ENCODE measurements at regions not wholly inside any gene's neighbourhood (a gene's known extent, or its start where the extent isn't known, plus 50 kb on each side); places are given as distances from the start of the nearest gene placed in this dataset.

DNA sequence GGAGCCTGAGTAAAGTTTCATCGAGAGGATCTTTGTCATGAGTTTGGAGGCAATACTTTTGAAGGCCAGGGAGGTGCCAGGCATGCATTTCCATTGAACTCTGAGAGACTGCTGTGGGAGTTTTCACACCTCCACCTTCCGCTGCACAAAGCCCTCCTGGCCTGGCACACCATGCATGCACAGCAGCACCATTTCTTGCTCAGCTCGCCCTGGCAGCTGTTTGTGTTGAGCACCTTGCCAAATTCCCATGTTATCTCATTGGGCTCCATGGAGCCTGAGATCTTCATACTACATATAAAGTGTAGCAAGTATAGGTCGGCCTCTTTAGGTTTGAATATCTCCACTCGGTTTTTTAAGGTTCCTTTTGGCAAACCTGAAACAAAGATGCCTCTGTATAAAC lies 125.7 kb upstream of the CLINT1 start (continued):
- no peak for TF ChIP-seq SRF (IDR thresholded peaks at IDR 0.05; ENCODE audit: low read depth in 2 of 2, low read length in 2 of 2)
- TF ChIP-seq POLR2AphosphoS2 (IDR thresholded peaks at IDR 0.05; ENCODE audit: low read depth, low read length) = no peak
- no peak for TF ChIP-seq BCL11A (IDR thresholded peaks at IDR 0.05; ENCODE audit: low read depth, low read length)
- no peak for TF ChIP-seq CBX3 (IDR thresholded peaks at IDR 0.05; ENCODE audit: borderline replicate concordance, low read depth)
- no peak for TF ChIP-seq EED (IDR thresholded peaks at IDR 0.05; ENCODE audit: low read depth)
- no peak for TF ChIP-seq POLR2A (IDR thresholded peaks at IDR 0.05; ENCODE audit: low read depth, low read length)
- TF ChIP-seq PAX5 (IDR thresholded peaks at IDR 0.05; ENCODE audit: borderline replicate concordance, low read depth, low read length) = no peak

DNA sequence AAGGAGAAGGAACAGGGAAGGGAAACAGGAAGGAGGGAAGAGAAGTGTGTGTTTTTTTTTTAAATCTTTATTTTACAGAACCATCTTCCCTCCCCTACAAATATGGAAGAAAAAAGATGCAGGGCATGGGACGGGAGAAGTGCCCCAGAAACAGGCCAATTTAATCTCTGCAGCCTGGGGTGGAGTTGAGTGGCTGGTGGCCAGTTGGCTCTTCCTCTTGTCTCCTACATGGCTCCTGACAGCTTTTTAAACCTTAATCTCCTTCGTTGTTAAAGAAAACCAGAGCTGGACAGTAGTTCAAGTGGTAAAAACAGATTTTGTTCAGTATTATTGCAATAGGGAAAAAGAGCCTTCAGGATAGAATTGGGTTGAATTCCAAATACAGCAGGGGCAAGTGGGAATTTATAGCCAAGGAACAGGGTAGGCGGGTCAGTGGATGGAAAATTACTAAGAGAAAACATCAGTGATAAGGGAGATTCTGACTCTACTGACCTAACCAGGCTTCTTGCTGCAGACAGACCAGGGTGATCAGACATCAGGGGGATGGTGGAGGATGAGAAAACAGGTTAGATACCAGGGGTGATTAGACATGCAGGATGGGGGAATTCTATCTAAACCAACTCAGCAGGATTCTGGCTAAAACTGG lies 125.1 kb upstream of the CLINT1 start:
- RAD21 ChIA-PET (ENCODE audit: unreplicated experiment) = no interaction called here
- Histone ChIP-seq H3K36me3 (ENCODE audit: control insufficient read depth in 2 of 2, insufficient read depth in 2 of 2, low read length in 1 of 2) (no peaks in the 10 kb centered on the region), H3K9me3 (replicated peaks; ENCODE audit: control insufficient read depth, insufficient read depth, low read length) (no peaks in the 10 kb centered on the region), H3K27me3 (replicated peaks in 1 of 2; ENCODE audit: control insufficient read depth in 2 of 2, insufficient read depth in 2 of 2, low read length in 1 of 2) (no peaks in the 10 kb centered on the region), H4K20me1 (ENCODE audit: control insufficient read depth, insufficient read depth) (no peaks in the 10 kb centered on the region), H3K9ac (ENCODE audit: control insufficient read depth, insufficient read depth, low read length) (no peak overlapping the region), H3K4me1 (ENCODE audit: control insufficient read depth, insufficient read depth, low read length) (no peaks in the 10 kb centered on the region), H2AFZ (ENCODE audit: control insufficient read depth, low read depth, low read length) (no peak overlapping the region), H3K4me2 (ENCODE audit: control insufficient read depth, insufficient read depth) (no peak overlapping the region), H3K79me2 (ENCODE audit: control insufficient read depth, insufficient read depth, low read length) (no peaks in the 10 kb centered on the region), H3K27ac (ENCODE audit: control insufficient read depth, insufficient read depth) (no peak overlapping the region), H3K4me3 (no peak overlapping the region)
- DNase-seq (ENCODE audit: low read depth, low spot score) (no peak), ATAC-seq (no peak), FAIRE-seq (no peak)
- BruUV-seq (replicated peaks) = no TSS peak
- CTCF ChIA-PET = no interaction called here
- SMC1A ChIA-PET (ENCODE audit: uncharacterized antibody, unreplicated experiment) = no interaction called here
- in situ Hi-C loops (cut with MboI) = no loop called here
- intact Hi-C loops (cut with micrococcal nuclease; ENCODE audit: unreplicated experiment) = no loop called here
- 17% methylated on average over 3 of the region's 3 CpGs for WGBS (ENCODE audit: insufficient coverage, insufficient replicate concordance, low lambda C conversion rate, missing lambda C conversion rate)
- POLR2A ChIA-PET = no interaction called here
- TF ChIP-seq STAT1 (conservative IDR thresholded peaks at IDR 0.05) (no peak), SMARCA5 (IDR thresholded peaks at IDR 0.05) (no peak), FOXK2 (IDR thresholded peaks at IDR 0.05) (no peak), CBX3 (IDR thresholded peaks at IDR 0.05; ENCODE audit: borderline replicate concordance, low read depth) (no peak), CBX5 (IDR thresholded peaks at IDR 0.05; ENCODE audit: low read depth) (no peak)
- TF ChIP-seq, protein P1, sequence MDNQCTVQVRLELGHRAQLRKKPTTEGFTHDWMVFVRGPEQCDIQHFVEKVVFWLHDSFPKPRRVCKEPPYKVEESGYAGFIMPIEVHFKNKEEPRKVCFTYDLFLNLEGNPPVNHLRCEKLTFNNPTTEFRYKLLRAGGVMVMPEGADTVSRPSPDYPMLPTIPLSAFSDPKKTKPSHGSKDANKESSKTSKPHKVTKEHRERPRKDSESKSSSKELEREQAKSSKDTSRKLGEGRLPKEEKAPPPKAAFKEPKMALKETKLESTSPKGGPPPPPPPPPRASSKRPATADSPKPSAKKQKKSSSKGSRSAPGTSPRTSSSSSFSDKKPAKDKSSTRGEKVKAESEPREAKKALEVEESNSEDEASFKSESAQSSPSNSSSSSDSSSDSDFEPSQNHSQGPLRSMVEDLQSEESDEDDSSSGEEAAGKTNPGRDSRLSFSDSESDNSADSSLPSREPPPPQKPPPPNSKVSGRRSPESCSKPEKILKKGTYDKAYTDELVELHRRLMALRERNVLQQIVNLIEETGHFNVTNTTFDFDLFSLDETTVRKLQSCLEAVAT (IDR thresholded peaks at IDR 0.05) = no peak
- TF ChIP-seq, protein P2, sequence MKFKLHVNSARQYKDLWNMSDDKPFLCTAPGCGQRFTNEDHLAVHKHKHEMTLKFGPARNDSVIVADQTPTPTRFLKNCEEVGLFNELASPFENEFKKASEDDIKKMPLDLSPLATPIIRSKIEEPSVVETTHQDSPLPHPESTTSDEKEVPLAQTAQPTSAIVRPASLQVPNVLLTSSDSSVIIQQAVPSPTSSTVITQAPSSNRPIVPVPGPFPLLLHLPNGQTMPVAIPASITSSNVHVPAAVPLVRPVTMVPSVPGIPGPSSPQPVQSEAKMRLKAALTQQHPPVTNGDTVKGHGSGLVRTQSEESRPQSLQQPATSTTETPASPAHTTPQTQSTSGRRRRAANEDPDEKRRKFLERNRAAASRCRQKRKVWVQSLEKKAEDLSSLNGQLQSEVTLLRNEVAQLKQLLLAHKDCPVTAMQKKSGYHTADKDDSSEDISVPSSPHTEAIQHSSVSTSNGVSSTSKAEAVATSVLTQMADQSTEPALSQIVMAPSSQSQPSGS (IDR thresholded peaks at IDR 0.05; ENCODE audit: low read length) = no peak
- TF ChIP-seq, protein P3, sequence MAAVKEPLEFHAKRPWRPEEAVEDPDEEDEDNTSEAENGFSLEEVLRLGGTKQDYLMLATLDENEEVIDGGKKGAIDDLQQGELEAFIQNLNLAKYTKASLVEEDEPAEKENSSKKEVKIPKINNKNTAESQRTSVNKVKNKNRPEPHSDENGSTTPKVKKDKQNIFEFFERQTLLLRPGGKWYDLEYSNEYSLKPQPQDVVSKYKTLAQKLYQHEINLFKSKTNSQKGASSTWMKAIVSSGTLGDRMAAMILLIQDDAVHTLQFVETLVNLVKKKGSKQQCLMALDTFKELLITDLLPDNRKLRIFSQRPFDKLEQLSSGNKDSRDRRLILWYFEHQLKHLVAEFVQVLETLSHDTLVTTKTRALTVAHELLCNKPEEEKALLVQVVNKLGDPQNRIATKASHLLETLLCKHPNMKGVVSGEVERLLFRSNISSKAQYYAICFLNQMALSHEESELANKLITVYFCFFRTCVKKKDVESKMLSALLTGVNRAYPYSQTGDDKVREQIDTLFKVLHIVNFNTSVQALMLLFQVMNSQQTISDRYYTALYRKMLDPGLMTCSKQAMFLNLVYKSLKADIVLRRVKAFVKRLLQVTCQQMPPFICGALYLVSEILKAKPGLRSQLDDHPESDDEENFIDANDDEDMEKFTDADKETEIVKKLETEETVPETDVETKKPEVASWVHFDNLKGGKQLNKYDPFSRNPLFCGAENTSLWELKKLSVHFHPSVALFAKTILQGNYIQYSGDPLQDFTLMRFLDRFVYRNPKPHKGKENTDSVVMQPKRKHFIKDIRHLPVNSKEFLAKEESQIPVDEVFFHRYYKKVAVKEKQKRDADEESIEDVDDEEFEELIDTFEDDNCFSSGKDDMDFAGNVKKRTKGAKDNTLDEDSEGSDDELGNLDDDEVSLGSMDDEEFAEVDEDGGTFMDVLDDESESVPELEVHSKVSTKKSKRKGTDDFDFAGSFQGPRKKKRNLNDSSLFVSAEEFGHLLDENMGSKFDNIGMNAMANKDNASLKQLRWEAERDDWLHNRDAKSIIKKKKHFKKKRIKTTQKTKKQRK (IDR thresholded peaks at IDR 0.05; ENCODE audit: low read depth, low read length) = no peak
